ENCODE measurements at regions not wholly inside any gene's neighbourhood (a gene's known extent, or its start where the extent isn't known, plus 50 kb on each side); places are given as distances from the start of the nearest gene placed in this dataset.

GRCh38 chr1:98316286-98316905, 345.1 kb upstream of the SNX7 start:
- TF ChIP-seq, protein P1, sequence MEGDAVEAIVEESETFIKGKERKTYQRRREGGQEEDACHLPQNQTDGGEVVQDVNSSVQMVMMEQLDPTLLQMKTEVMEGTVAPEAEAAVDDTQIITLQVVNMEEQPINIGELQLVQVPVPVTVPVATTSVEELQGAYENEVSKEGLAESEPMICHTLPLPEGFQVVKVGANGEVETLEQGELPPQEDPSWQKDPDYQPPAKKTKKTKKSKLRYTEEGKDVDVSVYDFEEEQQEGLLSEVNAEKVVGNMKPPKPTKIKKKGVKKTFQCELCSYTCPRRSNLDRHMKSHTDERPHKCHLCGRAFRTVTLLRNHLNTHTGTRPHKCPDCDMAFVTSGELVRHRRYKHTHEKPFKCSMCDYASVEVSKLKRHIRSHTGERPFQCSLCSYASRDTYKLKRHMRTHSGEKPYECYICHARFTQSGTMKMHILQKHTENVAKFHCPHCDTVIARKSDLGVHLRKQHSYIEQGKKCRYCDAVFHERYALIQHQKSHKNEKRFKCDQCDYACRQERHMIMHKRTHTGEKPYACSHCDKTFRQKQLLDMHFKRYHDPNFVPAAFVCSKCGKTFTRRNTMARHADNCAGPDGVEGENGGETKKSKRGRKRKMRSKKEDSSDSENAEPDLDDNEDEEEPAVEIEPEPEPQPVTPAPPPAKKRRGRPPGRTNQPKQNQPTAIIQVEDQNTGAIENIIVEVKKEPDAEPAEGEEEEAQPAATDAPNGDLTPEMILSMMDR (IDR thresholded peaks at IDR 0.05): no peak
- no peak for TF ChIP-seq POLR2A (IDR thresholded peaks at IDR 0.05)

All from body of pancreas (tissue), 4 donors.